SK-N-SH (cell line): ENCODE measurements at regions not wholly inside any gene's neighbourhood (a gene's known extent, or its start where the extent isn't known, plus 50 kb on each side); places are given as distances from the start of the nearest gene placed in this dataset.

Experiments
- CTCF ChIA-PET: fragments of 300-600, 350-600 bp; formaldehyde crosslinking; extraction: SDS; loops from one replicate; lab custom pipeline; 2021; lab: Yijun Ruan, JAX
- POLR2A ChIA-PET: fragments of 350-600 bp; sonication (Branson Sonifier 250); formaldehyde crosslinking; extraction: SDS; loops from one replicate; lab custom pipeline; 2020; ENCODE audit warnings: antibody characterized with exemption, inconsistent platforms; lab: Yijun Ruan, JAX
- DNase-seq: peaks from one replicate; pipeline ENCODE4 v3.0.0; 2012
- H2AFZ ChIP-seq: fragments of 200-600 bp; sonication (generic); 2 replicates; pipeline ENCODE4 v1.8.1; 2016; ENCODE audit warnings: antibody characterized with exemption, mild to moderate bottlenecking, low read depth
- H3F3A ChIP-seq: fragments of 200-600 bp; sonication (generic); replicated peaks from 2 replicates; pipeline ENCODE3; 2016; ENCODE audit warnings: antibody characterized with exemption, mild to moderate bottlenecking; ENCODE audit not compliant: insufficient read depth
- H3K27ac ChIP-seq, 2 experiments: fragments of 200-500 bp in 1 of 2; fragments of 200-600 bp in 1 of 2; sonication (Bioruptor generic) in 1 of 2; sonication (generic), shearing (Covaris generic) in 1 of 2; 2 replicates each; pipeline versions ENCODE4 v1.5.1 to v1.6.1; 2014 to 2016; ENCODE audit warnings: low read depth in 2 of 2, inconsistent platforms in 1 of 2, low read length in 1 of 2, mild to moderate bottlenecking in 1 of 2, mixed read lengths in 1 of 2
- H3K27me3 ChIP-seq: fragments of 200-600 bp; sonication (generic), shearing (Covaris generic); 2 replicates; pipeline ENCODE4 v1.6.1; 2016; ENCODE audit warnings: mixed run types; ENCODE audit not compliant: insufficient read depth
- H3K36me3 ChIP-seq, 2 experiments: fragments of 200-500 bp in 1 of 2; fragments of 200-600 bp in 1 of 2; sonication (Bioruptor generic) in 1 of 2; sonication (generic) in 1 of 2; replicated peaks in 1 of 2; 2 replicates each; pipeline versions ENCODE3 to v1.5.1; 2014 to 2016; ENCODE audit warnings: low read length in 1 of 2, mild to moderate bottlenecking in 1 of 2; ENCODE audit not compliant: insufficient read depth in 2 of 2, control insufficient read depth in 1 of 2
- H3K4me1 ChIP-seq, 2 experiments: fragments of 200-500 bp in 1 of 2; fragments of 200-600 bp in 1 of 2; sonication (Bioruptor generic) in 1 of 2; sonication (generic), shearing (Covaris generic) in 1 of 2; 2 replicates each; pipeline versions ENCODE4 v1.5.1 to v1.6.1; 2014 to 2016; ENCODE audit warnings: low read depth in 1 of 2, low read length in 1 of 2, mixed run types in 1 of 2; ENCODE audit not compliant: insufficient read depth in 2 of 2, control insufficient read depth in 1 of 2
- H3K4me2 ChIP-seq: fragments of 200-600 bp; sonication (generic), shearing (Covaris generic); 2 replicates; pipeline ENCODE4 v1.6.1; 2017; ENCODE audit warnings: mixed run types
- H3K4me3 ChIP-seq, 2 experiments: fragments of 200-500 bp in 1 of 2; fragments of 200-600 bp in 1 of 2; sonication (Bioruptor generic) in 1 of 2; sonication (generic), shearing (Covaris generic) in 1 of 2; 2 replicates each; pipeline versions ENCODE4 v1.5.1 to v1.8.1; 2014 to 2016; ENCODE audit warnings: low read depth in 2 of 2, inconsistent platforms in 1 of 2, low read length in 1 of 2, mild to moderate bottlenecking in 1 of 2, mixed read lengths in 1 of 2, moderate library complexity in 1 of 2
- H3K79me2 ChIP-seq: fragments of 200-600 bp; sonication (generic); 2 replicates; pipeline ENCODE4 v1.8.1; 2017; ENCODE audit warnings: mild to moderate bottlenecking; ENCODE audit not compliant: insufficient read depth
- H3K9ac ChIP-seq: fragments of 200-600 bp; sonication (generic); 2 replicates; pipeline ENCODE4 v1.6.1; 2017; ENCODE audit warnings: mixed run types
- H3K9me2 ChIP-seq: fragments of 200-600 bp; sonication (generic); 2 replicates; pipeline ENCODE4 v1.6.1; 2017; ENCODE audit warnings: mixed run types
- H3K9me3 ChIP-seq: fragments of 200-600 bp; sonication (generic); 2 replicates; pipeline ENCODE4 v1.6.1; 2017; ENCODE audit warnings: mixed run types, mild to moderate bottlenecking, moderate library complexity
- H4K20me1 ChIP-seq: fragments of 200-600 bp; sonication (generic); 2 replicates; pipeline ENCODE4 v1.6.1; 2017; ENCODE audit warnings: mild to moderate bottlenecking, mixed run types; ENCODE audit not compliant: insufficient read depth
- CHD2 ChIP-seq: fragments of 150-350 bp; IDR thresholded peaks from 2 replicates; pipeline ENCODE4 v1.6.1; 2018; ENCODE audit warnings: low read length; ENCODE audit not compliant: partially characterized antibody
- CTCF ChIP-seq: fragments of 200-600 bp; sonication (generic); IDR thresholded peaks from 2 replicates; pipeline ENCODE4 v1.6.1; 2017; ENCODE audit warnings: antibody characterized with exemption, mild to moderate bottlenecking, moderate library complexity
- FOXM1 ChIP-seq: IDR thresholded peaks from 2 replicates; pipeline ENCODE4 v1.4.0; 2012; ENCODE audit warnings: low read depth, mild to moderate bottlenecking
- GATA2 ChIP-seq: sonication (generic); formaldehyde crosslinking; IDR thresholded peaks from 2 replicates; pipeline ENCODE4 v1.5.0; 2020; ENCODE audit warnings: mild to moderate bottlenecking, missing genetic modification reagents
- JUND ChIP-seq: IDR thresholded peaks from 2 replicates; pipeline ENCODE4 v1.4.0; 2012
- NFIC ChIP-seq: IDR thresholded peaks from 2 replicates; pipeline ENCODE4 v1.4.0; 2012; ENCODE audit warnings: borderline replicate concordance
- RAD21 ChIP-seq: IDR thresholded peaks from 2 replicates; pipeline ENCODE4 v1.6.1; 2012; ENCODE audit warnings: mild to moderate bottlenecking, low read length
- RCOR1 ChIP-seq: fragments of 150-350 bp; IDR thresholded peaks from 2 replicates; pipeline ENCODE4 v1.6.1; 2017; ENCODE audit warnings: antibody characterized with exemption, low read length
- RFX5 ChIP-seq: IDR thresholded peaks from 2 replicates; pipeline ENCODE4 v1.6.1; 2012; ENCODE audit warnings: mild to moderate bottlenecking, improper control_type of control experiment, low read length
- SIN3A ChIP-seq: IDR thresholded peaks from 2 replicates; pipeline ENCODE4 v1.6.1; 2012; ENCODE audit warnings: low read depth, mild to moderate bottlenecking, low read length, moderate library complexity, borderline replicate concordance
- TCF12 ChIP-seq: IDR thresholded peaks from 2 replicates; pipeline ENCODE4 v1.4.0; 2012
- USF2 ChIP-seq: fragments of 150-350 bp; IDR thresholded peaks from 2 replicates; pipeline ENCODE4 v1.6.1; 2017; ENCODE audit warnings: antibody characterized with exemption, low read length, low read depth, borderline replicate concordance
- YY1 ChIP-seq: IDR thresholded peaks from 2 replicates; pipeline ENCODE4 v1.4.0; 2012; ENCODE audit warnings: low read depth, mild to moderate bottlenecking
- WGBS: methylation state at CpG from one replicate; pipeline ENCODE4 v1.1.6; 2017; ENCODE audit warnings: low lambda C conversion rate; 5-methylcytosine and 5-hydroxymethylcytosine counted together
- TF ChIP-seq, protein P1 (sequence below): IDR thresholded peaks from 2 replicates; pipeline ENCODE4 v1.4.0; 2012; ENCODE audit warnings: low read depth, borderline replicate concordance
- TF ChIP-seq, protein P2 (sequence below): IDR thresholded peaks from 2 replicates; pipeline ENCODE4 v1.6.1; 2012; ENCODE audit warnings: mild to moderate bottlenecking, low read depth, low read length, moderate library complexity

DNA sequence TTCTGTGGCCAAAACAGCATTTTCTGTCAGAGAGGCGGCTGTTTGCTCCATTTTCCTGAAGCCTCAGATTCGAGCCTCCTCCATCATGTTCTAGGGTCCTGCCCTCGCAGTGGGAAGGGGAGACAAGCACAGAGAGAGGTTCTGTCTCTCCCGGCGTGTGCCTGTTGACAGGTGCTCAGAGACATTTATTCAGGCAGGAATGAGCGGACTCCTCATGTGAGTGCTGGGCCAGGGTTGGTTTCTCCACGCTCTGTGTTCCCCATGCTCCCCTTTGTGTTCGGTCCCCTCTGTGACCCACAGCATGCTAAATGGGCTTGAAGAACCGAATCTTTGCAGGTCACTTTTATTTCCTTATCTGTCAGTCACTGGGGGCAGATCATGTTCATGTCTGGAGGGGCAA is 374.6 kb downstream of the GLRX3 start:
- WGBS = 26% methylated on average over 9 of the region's 9 CpGs
- Histone ChIP-seq H3K27ac (no peak overlapping the region), H2AFZ (no peak overlapping the region), H4K20me1 (no peaks in the 10 kb centered on the region), H3K9me2 (no peaks in the 10 kb centered on the region), H3F3A (no peaks in the 10 kb centered on the region), H3K79me2 (no peaks in the 10 kb centered on the region)
- DNase-seq = no peak
- POLR2A ChIA-PET = no interaction called here
- CTCF ChIA-PET = no interaction called here
- no peak for TF ChIP-seq FOXM1
- no peak for TF ChIP-seq USF2
- TF ChIP-seq, all 33 proteins: peak for 0
- H3K4me3 ChIP-seq = no peak overlapping the region
- no peaks in the 10 kb centered on the region for H3K27me3 ChIP-seq
- H3K4me2 ChIP-seq = no peak overlapping the region
- no peak overlapping the region for H3K9ac ChIP-seq
- H3K36me3 ChIP-seq = no peaks in the 10 kb centered on the region
- H3K9me3 ChIP-seq = no peaks in the 10 kb centered on the region
- no peaks in the 10 kb centered on the region for H3K4me1 ChIP-seq

- TF ChIP-seq GATA2 (CRISPR knock-in tag) (no peak), TCF12 (no peak), RCOR1 (no peak), RFX5 (no peak), CHD2 (no peak), SIN3A (no peak), YY1 (no peak), CTCF (no peak), RAD21 (no peak), JUND (no peak), NFIC (no peak)
- TF ChIP-seq, protein P1, sequence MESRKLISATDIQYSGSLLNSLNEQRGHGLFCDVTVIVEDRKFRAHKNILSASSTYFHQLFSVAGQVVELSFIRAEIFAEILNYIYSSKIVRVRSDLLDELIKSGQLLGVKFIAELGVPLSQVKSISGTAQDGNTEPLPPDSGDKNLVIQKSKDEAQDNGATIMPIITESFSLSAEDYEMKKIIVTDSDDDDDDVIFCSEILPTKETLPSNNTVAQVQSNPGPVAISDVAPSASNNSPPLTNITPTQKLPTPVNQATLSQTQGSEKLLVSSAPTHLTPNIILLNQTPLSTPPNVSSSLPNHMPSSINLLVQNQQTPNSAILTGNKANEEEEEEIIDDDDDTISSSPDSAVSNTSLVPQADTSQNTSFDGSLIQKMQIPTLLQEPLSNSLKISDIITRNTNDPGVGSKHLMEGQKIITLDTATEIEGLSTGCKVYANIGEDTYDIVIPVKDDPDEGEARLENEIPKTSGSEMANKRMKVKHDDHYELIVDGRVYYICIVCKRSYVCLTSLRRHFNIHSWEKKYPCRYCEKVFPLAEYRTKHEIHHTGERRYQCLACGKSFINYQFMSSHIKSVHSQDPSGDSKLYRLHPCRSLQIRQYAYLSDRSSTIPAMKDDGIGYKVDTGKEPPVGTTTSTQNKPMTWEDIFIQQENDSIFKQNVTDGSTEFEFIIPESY = no peak
- TF ChIP-seq, protein P2, sequence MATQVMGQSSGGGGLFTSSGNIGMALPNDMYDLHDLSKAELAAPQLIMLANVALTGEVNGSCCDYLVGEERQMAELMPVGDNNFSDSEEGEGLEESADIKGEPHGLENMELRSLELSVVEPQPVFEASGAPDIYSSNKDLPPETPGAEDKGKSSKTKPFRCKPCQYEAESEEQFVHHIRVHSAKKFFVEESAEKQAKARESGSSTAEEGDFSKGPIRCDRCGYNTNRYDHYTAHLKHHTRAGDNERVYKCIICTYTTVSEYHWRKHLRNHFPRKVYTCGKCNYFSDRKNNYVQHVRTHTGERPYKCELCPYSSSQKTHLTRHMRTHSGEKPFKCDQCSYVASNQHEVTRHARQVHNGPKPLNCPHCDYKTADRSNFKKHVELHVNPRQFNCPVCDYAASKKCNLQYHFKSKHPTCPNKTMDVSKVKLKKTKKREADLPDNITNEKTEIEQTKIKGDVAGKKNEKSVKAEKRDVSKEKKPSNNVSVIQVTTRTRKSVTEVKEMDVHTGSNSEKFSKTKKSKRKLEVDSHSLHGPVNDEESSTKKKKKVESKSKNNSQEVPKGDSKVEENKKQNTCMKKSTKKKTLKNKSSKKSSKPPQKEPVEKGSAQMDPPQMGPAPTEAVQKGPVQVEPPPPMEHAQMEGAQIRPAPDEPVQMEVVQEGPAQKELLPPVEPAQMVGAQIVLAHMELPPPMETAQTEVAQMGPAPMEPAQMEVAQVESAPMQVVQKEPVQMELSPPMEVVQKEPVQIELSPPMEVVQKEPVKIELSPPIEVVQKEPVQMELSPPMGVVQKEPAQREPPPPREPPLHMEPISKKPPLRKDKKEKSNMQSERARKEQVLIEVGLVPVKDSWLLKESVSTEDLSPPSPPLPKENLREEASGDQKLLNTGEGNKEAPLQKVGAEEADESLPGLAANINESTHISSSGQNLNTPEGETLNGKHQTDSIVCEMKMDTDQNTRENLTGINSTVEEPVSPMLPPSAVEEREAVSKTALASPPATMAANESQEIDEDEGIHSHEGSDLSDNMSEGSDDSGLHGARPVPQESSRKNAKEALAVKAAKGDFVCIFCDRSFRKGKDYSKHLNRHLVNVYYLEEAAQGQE = no peak
- Histone ChIP-seq H3K4me1 (no peaks in the 10 kb centered on the region), H3F3A (no peaks in the 10 kb centered on the region), H3K4me3 (no peak overlapping the region), H3K4me2 (no peak overlapping the region), H3K9me3 (no peaks in the 10 kb centered on the region), H3K27ac (no peak overlapping the region), H4K20me1 (no peaks in the 10 kb centered on the region), H3K36me3 (no peaks in the 10 kb centered on the region), H2AFZ (no peak overlapping the region), H3K27me3 (no peaks in the 10 kb centered on the region), H3K9ac (no peak overlapping the region), H3K9me2 (no peaks in the 10 kb centered on the region), H3K79me2 (no peaks in the 10 kb centered on the region)
- ChIA-PET POLR2A (no interaction called here), CTCF (no interaction called here)
- no peak for DNase-seq
- WGBS = 47% methylated on average over 10 of the region's 10 CpGs
Observed at GRCh38 chr10:130511766-130512165, 375.6 kb downstream of the GLRX3 start.
